SK-N-SH (cell line): ENCODE measurements at regions not wholly inside any gene's neighbourhood (a gene's known extent, or its start where the extent isn't known, plus 50 kb on each side); places are given as distances from the start of the nearest gene placed in this dataset.

Source experiments
- CTCF ChIA-PET: fragments of 300-600, 350-600 bp; formaldehyde crosslinking; extraction: SDS; loops from one replicate; lab custom pipeline; 2021; lab: Yijun Ruan, JAX
- POLR2A ChIA-PET: fragments of 350-600 bp; sonication (Branson Sonifier 250); formaldehyde crosslinking; extraction: SDS; loops from one replicate; lab custom pipeline; 2020; ENCODE audit warnings: antibody characterized with exemption, inconsistent platforms; lab: Yijun Ruan, JAX
- DNase-seq: peaks from one replicate; pipeline ENCODE4 v3.0.0; 2012
- H2AFZ ChIP-seq: fragments of 200-600 bp; sonication (generic); 2 replicates; pipeline ENCODE4 v1.8.1; 2016; ENCODE audit warnings: antibody characterized with exemption, mild to moderate bottlenecking, low read depth
- H3F3A ChIP-seq: fragments of 200-600 bp; sonication (generic); replicated peaks from 2 replicates; pipeline ENCODE3; 2016; ENCODE audit warnings: antibody characterized with exemption, mild to moderate bottlenecking; ENCODE audit not compliant: insufficient read depth
- H3K27ac ChIP-seq, 2 experiments: fragments of 200-500 bp in 1 of 2; fragments of 200-600 bp in 1 of 2; sonication (Bioruptor generic) in 1 of 2; sonication (generic), shearing (Covaris generic) in 1 of 2; 2 replicates each; pipeline versions ENCODE4 v1.5.1 to v1.6.1; 2014 to 2016; ENCODE audit warnings: low read depth in 2 of 2, inconsistent platforms in 1 of 2, low read length in 1 of 2, mild to moderate bottlenecking in 1 of 2, mixed read lengths in 1 of 2
- H3K27me3 ChIP-seq: fragments of 200-600 bp; sonication (generic), shearing (Covaris generic); 2 replicates; pipeline ENCODE4 v1.6.1; 2016; ENCODE audit warnings: mixed run types; ENCODE audit not compliant: insufficient read depth
- H3K36me3 ChIP-seq, 2 experiments: fragments of 200-500 bp in 1 of 2; fragments of 200-600 bp in 1 of 2; sonication (Bioruptor generic) in 1 of 2; sonication (generic) in 1 of 2; replicated peaks in 1 of 2; 2 replicates each; pipeline versions ENCODE3 to v1.5.1; 2014 to 2016; ENCODE audit warnings: low read length in 1 of 2, mild to moderate bottlenecking in 1 of 2; ENCODE audit not compliant: insufficient read depth in 2 of 2, control insufficient read depth in 1 of 2
- H3K4me1 ChIP-seq, 2 experiments: fragments of 200-500 bp in 1 of 2; fragments of 200-600 bp in 1 of 2; sonication (Bioruptor generic) in 1 of 2; sonication (generic), shearing (Covaris generic) in 1 of 2; 2 replicates each; pipeline versions ENCODE4 v1.5.1 to v1.6.1; 2014 to 2016; ENCODE audit warnings: low read depth in 1 of 2, low read length in 1 of 2, mixed run types in 1 of 2; ENCODE audit not compliant: insufficient read depth in 2 of 2, control insufficient read depth in 1 of 2
- H3K4me2 ChIP-seq: fragments of 200-600 bp; sonication (generic), shearing (Covaris generic); 2 replicates; pipeline ENCODE4 v1.6.1; 2017; ENCODE audit warnings: mixed run types
- H3K4me3 ChIP-seq, 2 experiments: fragments of 200-500 bp in 1 of 2; fragments of 200-600 bp in 1 of 2; sonication (Bioruptor generic) in 1 of 2; sonication (generic), shearing (Covaris generic) in 1 of 2; 2 replicates each; pipeline versions ENCODE4 v1.5.1 to v1.8.1; 2014 to 2016; ENCODE audit warnings: low read depth in 2 of 2, inconsistent platforms in 1 of 2, low read length in 1 of 2, mild to moderate bottlenecking in 1 of 2, mixed read lengths in 1 of 2, moderate library complexity in 1 of 2
- H3K79me2 ChIP-seq: fragments of 200-600 bp; sonication (generic); 2 replicates; pipeline ENCODE4 v1.8.1; 2017; ENCODE audit warnings: mild to moderate bottlenecking; ENCODE audit not compliant: insufficient read depth
- H3K9ac ChIP-seq: fragments of 200-600 bp; sonication (generic); 2 replicates; pipeline ENCODE4 v1.6.1; 2017; ENCODE audit warnings: mixed run types
- H3K9me2 ChIP-seq: fragments of 200-600 bp; sonication (generic); 2 replicates; pipeline ENCODE4 v1.6.1; 2017; ENCODE audit warnings: mixed run types
- H3K9me3 ChIP-seq: fragments of 200-600 bp; sonication (generic); 2 replicates; pipeline ENCODE4 v1.6.1; 2017; ENCODE audit warnings: mixed run types, mild to moderate bottlenecking, moderate library complexity
- H4K20me1 ChIP-seq: fragments of 200-600 bp; sonication (generic); 2 replicates; pipeline ENCODE4 v1.6.1; 2017; ENCODE audit warnings: mild to moderate bottlenecking, mixed run types; ENCODE audit not compliant: insufficient read depth
- EP300 ChIP-seq, 2 experiments: IDR thresholded peaks; 2 replicates each; pipeline versions ENCODE4 v1.4.0 to v1.6.1; 2012; ENCODE audit warnings: borderline replicate concordance in 1 of 2, low read depth in 1 of 2, low read length in 1 of 2
- FOXM1 ChIP-seq: IDR thresholded peaks from 2 replicates; pipeline ENCODE4 v1.4.0; 2012; ENCODE audit warnings: low read depth, mild to moderate bottlenecking
- GABPA ChIP-seq: IDR thresholded peaks from 2 replicates; pipeline ENCODE4 v1.4.0; 2012; ENCODE audit warnings: low read depth, mild to moderate bottlenecking
- MEF2A ChIP-seq: IDR thresholded peaks from 2 replicates; pipeline ENCODE4 v1.4.0; 2012; ENCODE audit warnings: low read depth, borderline replicate concordance
- MXI1 ChIP-seq: IDR thresholded peaks from 2 replicates; pipeline ENCODE4 v1.6.1; 2012; ENCODE audit warnings: mild to moderate bottlenecking, low read depth, low read length, improper control_type of control experiment
- POLR2AphosphoS5 ChIP-seq: IDR thresholded peaks from 2 replicates; pipeline ENCODE4 v1.6.1; 2012; ENCODE audit warnings: low read depth, low read length
- YY1 ChIP-seq: IDR thresholded peaks from 2 replicates; pipeline ENCODE4 v1.4.0; 2012; ENCODE audit warnings: low read depth, mild to moderate bottlenecking
- WGBS: methylation state at CpG from one replicate; pipeline ENCODE4 v1.1.6; 2017; ENCODE audit warnings: low lambda C conversion rate; 5-methylcytosine and 5-hydroxymethylcytosine counted together
- TF ChIP-seq, protein P1 (sequence below): IDR thresholded peaks from 2 replicates; pipeline ENCODE4 v1.4.0; 2012; ENCODE audit warnings: low read depth, borderline replicate concordance
- TF ChIP-seq, protein P2 (sequence below): IDR thresholded peaks from 2 replicates; pipeline ENCODE4; 2012
- TF ChIP-seq, protein P3 (sequence below): IDR thresholded peaks from 2 replicates; pipeline ENCODE4 v1.4.0; 2012; ENCODE audit warnings: low read depth

DNA sequence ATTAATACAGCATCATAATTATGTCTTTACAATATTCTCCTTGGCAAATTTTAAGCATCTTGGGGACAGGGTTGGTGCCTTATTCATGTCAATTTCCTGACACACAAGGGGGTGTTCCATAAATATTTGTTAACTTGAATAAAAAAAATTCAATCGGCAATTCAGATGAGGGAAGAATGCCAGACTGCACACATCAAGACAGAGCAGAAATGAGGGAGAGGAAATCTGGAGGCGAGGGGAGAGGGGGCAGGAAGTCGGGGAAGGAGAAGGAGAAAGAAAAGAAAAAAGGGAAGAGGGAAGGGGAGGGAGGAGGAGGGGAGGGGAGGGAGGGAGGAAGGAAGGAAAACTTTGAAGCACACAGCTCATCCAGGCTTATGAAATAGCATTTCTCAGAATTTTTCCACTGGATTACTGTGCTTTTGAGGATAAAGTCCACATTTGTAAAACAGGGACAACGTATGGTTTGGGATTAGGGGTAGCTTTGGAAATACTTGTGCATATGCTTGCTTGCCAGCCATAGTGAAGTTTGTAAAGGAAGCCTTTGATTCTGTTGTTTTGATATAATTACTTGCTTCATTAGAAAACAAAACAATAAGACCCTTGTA lies 362.1 kb downstream of the SAMD5 start:
- Histone ChIP-seq H3K4me1 (peaks cover 0 to 13% of the 10 kb centered on the region in 2 experiments; a peak in 2 of 4 replicates), H3K4me2 (no peak overlapping the region), H3K27ac (no peak overlapping the region), H3K79me2 (no peaks in the 10 kb centered on the region), H3K4me3 (no peak overlapping the region), H3K9ac (no peak overlapping the region), H4K20me1 (no peaks in the 10 kb centered on the region), H3K9me3 (no peaks in the 10 kb centered on the region), H3K27me3 (no peaks in the 10 kb centered on the region), H2AFZ (no peak overlapping the region), H3K9me2 (no peaks in the 10 kb centered on the region), H3K36me3 (no peaks in the 10 kb centered on the region), H3F3A (no peaks in the 10 kb centered on the region)
- no peak for DNase-seq
- WGBS = 15% methylated on average over 4 of the region's 4 CpGs
- TF ChIP-seq, protein P1, sequence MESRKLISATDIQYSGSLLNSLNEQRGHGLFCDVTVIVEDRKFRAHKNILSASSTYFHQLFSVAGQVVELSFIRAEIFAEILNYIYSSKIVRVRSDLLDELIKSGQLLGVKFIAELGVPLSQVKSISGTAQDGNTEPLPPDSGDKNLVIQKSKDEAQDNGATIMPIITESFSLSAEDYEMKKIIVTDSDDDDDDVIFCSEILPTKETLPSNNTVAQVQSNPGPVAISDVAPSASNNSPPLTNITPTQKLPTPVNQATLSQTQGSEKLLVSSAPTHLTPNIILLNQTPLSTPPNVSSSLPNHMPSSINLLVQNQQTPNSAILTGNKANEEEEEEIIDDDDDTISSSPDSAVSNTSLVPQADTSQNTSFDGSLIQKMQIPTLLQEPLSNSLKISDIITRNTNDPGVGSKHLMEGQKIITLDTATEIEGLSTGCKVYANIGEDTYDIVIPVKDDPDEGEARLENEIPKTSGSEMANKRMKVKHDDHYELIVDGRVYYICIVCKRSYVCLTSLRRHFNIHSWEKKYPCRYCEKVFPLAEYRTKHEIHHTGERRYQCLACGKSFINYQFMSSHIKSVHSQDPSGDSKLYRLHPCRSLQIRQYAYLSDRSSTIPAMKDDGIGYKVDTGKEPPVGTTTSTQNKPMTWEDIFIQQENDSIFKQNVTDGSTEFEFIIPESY = no peak
- no peak for TF ChIP-seq YY1
- TF ChIP-seq EP300 (IDR thresholded peaks at IDR 0.05; ENCODE audit: borderline replicate concordance in 1 of 2, low read depth in 1 of 2, low read length in 1 of 2) = no peak
- no peak for TF ChIP-seq FOXM1
- no peak for TF ChIP-seq MEF2A
- no peak for TF ChIP-seq POLR2AphosphoS5
- TF ChIP-seq, protein P2, sequence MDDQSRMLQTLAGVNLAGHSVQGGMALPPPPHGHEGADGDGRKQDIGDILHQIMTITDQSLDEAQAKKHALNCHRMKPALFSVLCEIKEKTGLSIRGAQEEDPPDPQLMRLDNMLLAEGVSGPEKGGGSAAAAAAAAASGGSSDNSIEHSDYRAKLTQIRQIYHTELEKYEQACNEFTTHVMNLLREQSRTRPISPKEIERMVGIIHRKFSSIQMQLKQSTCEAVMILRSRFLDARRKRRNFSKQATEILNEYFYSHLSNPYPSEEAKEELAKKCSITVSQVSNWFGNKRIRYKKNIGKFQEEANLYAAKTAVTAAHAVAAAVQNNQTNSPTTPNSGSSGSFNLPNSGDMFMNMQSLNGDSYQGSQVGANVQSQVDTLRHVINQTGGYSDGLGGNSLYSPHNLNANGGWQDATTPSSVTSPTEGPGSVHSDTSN = no peak
- no peak for TF ChIP-seq GABPA
- TF ChIP-seq, protein P3, sequence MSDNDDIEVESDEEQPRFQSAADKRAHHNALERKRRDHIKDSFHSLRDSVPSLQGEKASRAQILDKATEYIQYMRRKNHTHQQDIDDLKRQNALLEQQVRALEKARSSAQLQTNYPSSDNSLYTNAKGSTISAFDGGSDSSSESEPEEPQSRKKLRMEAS = no peak
- ChIA-PET POLR2A (no interaction called here), CTCF (no interaction called here)

DNA sequence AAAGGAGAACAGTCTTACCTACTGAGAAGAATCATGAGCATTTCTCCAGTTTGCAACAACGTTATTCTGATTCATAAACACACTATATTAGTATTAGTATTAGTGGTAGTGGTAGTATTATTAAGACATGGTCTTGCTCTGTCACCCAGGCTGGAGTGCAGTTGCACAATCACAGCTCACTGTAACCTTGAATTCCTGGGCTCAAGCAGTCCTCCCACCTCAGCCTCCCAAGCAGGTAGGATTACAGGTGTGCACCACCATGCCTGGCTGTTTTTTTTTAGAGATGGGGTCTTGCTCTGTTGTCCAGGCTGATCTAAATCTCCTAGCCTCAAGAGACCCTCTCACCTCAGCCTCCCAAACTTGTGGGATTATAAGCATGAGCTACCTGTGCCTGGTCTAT lies 363.5 kb downstream of the SAMD5 start:
- no peaks in the 10 kb centered on the region for H3K9me2 ChIP-seq
- H3K27me3 ChIP-seq = no peaks in the 10 kb centered on the region
- ChIA-PET POLR2A (no interaction called here), CTCF (no interaction called here)
- no peak overlapping the region for H3K4me3 ChIP-seq
- H2AFZ ChIP-seq = no peak overlapping the region
- no peak for TF ChIP-seq MXI1
- no peaks in the 10 kb centered on the region for H3K36me3 ChIP-seq
- H3K4me2 ChIP-seq = no peak overlapping the region
- no peaks in the 10 kb centered on the region for H4K20me1 ChIP-seq
- no peak overlapping the region for H3K27ac ChIP-seq
- H3K79me2 ChIP-seq = no peaks in the 10 kb centered on the region
- no peak overlapping the region for H3K9ac ChIP-seq
- H3K4me1 ChIP-seq = peaks cover 0 to 13% of the 10 kb centered on the region in 2 experiments; a peak in 2 of 4 replicates
- WGBS = 3% methylated on average over 1 of the region's 1 CpG
- no peak for DNase-seq
- no peaks in the 10 kb centered on the region for H3F3A ChIP-seq
- no peaks in the 10 kb centered on the region for H3K9me3 ChIP-seq
